CD14-positive monocyte (primary cell): ENCODE measurements at regions not wholly inside any gene's neighbourhood (a gene's known extent, or its start where the extent isn't known, plus 50 kb on each side); places are given as distances from the start of the nearest gene placed in this dataset.

ENCODE experiments used
- DNase-seq, 3 donors: peaks; one replicate each; pipeline ENCODE4 v3.0.0-alpha.2; 2011 to 2022
- H2AFZ ChIP-seq: 2 replicates; pipeline ENCODE4 v1.6.0; 2012; ENCODE audit warnings: mild to moderate bottlenecking, low read depth, low read length, inconsistent platforms; ENCODE audit not compliant: insufficient read depth, poor library complexity, severe bottlenecking
- H3K27ac ChIP-seq, 2 donors: 1 replicate in 1 of 2; 2 replicates in 1 of 2; pipeline ENCODE4 v1.5.1; 2012 to 2013; ENCODE audit warnings: low read length in 2 of 2, control low read depth in 1 of 2, inconsistent platforms in 1 of 2, low read depth in 1 of 2, mild to moderate bottlenecking in 1 of 2
- H3K27me3 ChIP-seq, 2 donors: one replicate each; pipeline versions ENCODE4 v1.6.0 to v1.6.1; 2011 to 2013; ENCODE audit warnings: low read length in 2 of 2; ENCODE audit not compliant: control insufficient read depth in 2 of 2, insufficient read depth in 2 of 2
- H3K36me3 ChIP-seq, 2 donors: replicated peaks in 1 of 2; 1 replicate in 1 of 2; 2 replicates in 1 of 2; pipeline versions ENCODE4 v1.5.1 to v1.6.1; 2012 to 2013; ENCODE audit warnings: low read length in 2 of 2, control low read depth in 1 of 2, inconsistent platforms in 1 of 2, mild to moderate bottlenecking in 1 of 2; ENCODE audit not compliant: insufficient read depth in 2 of 2, control insufficient read depth in 1 of 2
- H3K4me1 ChIP-seq, 2 donors: 1 replicate in 1 of 2; 2 replicates in 1 of 2; pipeline versions ENCODE4 v1.5.1 to v1.6.1; 2012 to 2013; ENCODE audit warnings: low read length in 2 of 2, control low read depth in 1 of 2, inconsistent platforms in 1 of 2, mild to moderate bottlenecking in 1 of 2, moderate library complexity in 1 of 2; ENCODE audit not compliant: insufficient read depth in 2 of 2, control insufficient read depth in 1 of 2
- H3K4me2 ChIP-seq: replicated peaks from 2 replicates; pipeline ENCODE3; 2012; ENCODE audit warnings: low read length, moderate library complexity, mild to moderate bottlenecking; ENCODE audit not compliant: poor library complexity, severe bottlenecking; ENCODE audit errors: extremely low read depth
- H3K4me3 ChIP-seq, 3 experiments: fragments of 200-600 bp in 1 of 3; sonication (generic) in 1 of 3; replicated peaks in 1 of 3; 1 replicate in 2 of 3; 2 replicates in 1 of 3; pipeline ENCODE4 v1.5.1; 2011 to 2013; ENCODE audit warnings: low read length in 3 of 3, mild to moderate bottlenecking in 3 of 3, control low read depth in 2 of 3, low read depth in 2 of 3, inconsistent platforms in 1 of 3, moderate library complexity in 1 of 3
- H3K79me2 ChIP-seq: 2 replicates; pipeline ENCODE4 v1.6.0; 2012; ENCODE audit warnings: mild to moderate bottlenecking, control low read depth, inconsistent platforms, low read length, moderate library complexity; ENCODE audit not compliant: insufficient read depth
- H3K9ac ChIP-seq: 2 replicates; pipeline ENCODE4 v1.6.0; 2017; ENCODE audit warnings: low read length, mild to moderate bottlenecking; ENCODE audit not compliant: insufficient read depth, poor library complexity, severe bottlenecking
- H3K9me3 ChIP-seq, 2 donors: replicated peaks in 1 of 2; 1 replicate in 1 of 2; 2 replicates in 1 of 2; pipeline versions ENCODE4 v1.5.1 to v1.6.1; 2012 to 2013; ENCODE audit warnings: low read length in 2 of 2, control low read depth in 1 of 2; ENCODE audit not compliant: control insufficient read depth in 1 of 2, insufficient read depth in 1 of 2
- H4K20me1 ChIP-seq: 2 replicates; pipeline ENCODE4 v1.6.0; 2012; ENCODE audit warnings: mild to moderate bottlenecking, low read length, control low read depth, moderate library complexity; ENCODE audit not compliant: insufficient read depth
- H3K27ac Mint-ChIP-seq, 7 donors: one replicate each; pipeline ENCODE4 v1.8.0; 2020; ENCODE audit warnings: mild to moderate bottlenecking in 7 of 7, mixed read lengths in 7 of 7, moderate library complexity in 6 of 7, inconsistent platforms in 2 of 7
- H3K27me3 Mint-ChIP-seq, 3 donors: one replicate each; pipeline ENCODE4 v1.8.0; 2021 to 2022; ENCODE audit warnings: low read depth in 3 of 3, mild to moderate bottlenecking in 3 of 3, mixed read lengths in 3 of 3, moderate library complexity in 3 of 3, inconsistent platforms in 1 of 3
- H3K36me3 Mint-ChIP-seq, 2 donors: one replicate each; pipeline ENCODE4 v1.8.0; 2020; ENCODE audit warnings: mixed read lengths in 2 of 2, inconsistent platforms in 1 of 2, mild to moderate bottlenecking in 1 of 2
- H3K4me1 Mint-ChIP-seq: one replicate; pipeline ENCODE4 v1.8.0; 2020; ENCODE audit warnings: mild to moderate bottlenecking, mixed read lengths
- H3K4me3 Mint-ChIP-seq, 2 donors: one replicate each; pipeline ENCODE4 v1.8.0; 2020; ENCODE audit warnings: mild to moderate bottlenecking in 2 of 2, mixed read lengths in 2 of 2, moderate library complexity in 1 of 2
- H3K9me3 Mint-ChIP-seq, 7 donors: one replicate each; pipeline ENCODE4 v1.8.0; 2020 to 2022; ENCODE audit warnings: mixed read lengths in 7 of 7, mild to moderate bottlenecking in 6 of 7, moderate library complexity in 6 of 7, inconsistent platforms in 2 of 7
- WGBS: methylation state at CpG from one replicate; pipeline ENCODE4 v1.1.5; 2013; ENCODE audit warnings: missing lambda C conversion rate; ENCODE audit not compliant: insufficient coverage; 5-methylcytosine and 5-hydroxymethylcytosine counted together
- intact Hi-C, 2 donors: fragments of 100-400 bp; cut with micrococcal nuclease; formaldehyde crosslinking; loops; one replicate each; pipeline versions ENCODE4 v1.15.0 to v1.15.1; 2023
- TF ChIP-seq, protein P1 (sequence below): fragments of 200-600 bp; IDR thresholded peaks from one replicate; pipeline ENCODE4 v1.8.0; 2022; ENCODE audit warnings: antibody characterized with exemption, mild to moderate bottlenecking

DNA sequence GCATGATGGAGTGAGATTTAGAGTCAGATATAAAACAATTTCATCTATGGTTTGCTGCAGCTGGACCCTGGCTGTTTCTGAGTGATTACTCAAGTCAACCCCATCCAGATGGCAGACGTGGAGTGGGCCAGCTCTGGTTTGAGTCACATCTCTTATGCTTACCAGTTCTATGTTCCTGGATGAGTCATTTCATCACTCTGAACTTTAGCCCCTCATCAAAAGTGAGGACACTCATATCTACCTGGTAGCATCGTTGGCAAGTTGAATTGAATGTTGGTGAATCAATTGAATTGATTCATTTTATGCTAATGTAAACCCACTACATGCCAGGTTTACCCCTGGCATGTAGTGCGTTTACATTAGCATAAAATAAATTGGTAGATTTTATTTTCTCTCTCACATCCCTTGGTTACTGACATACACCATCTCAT, 176.4 kb downstream of the FGF18 start:
- H3K9me3 Mint-ChIP-seq: peaks cover 0 to 1% (median 0%) of the 10 kb centered on the region in 7 donors
- peaks cover 0 to 7% (median 2%) of the 10 kb centered on the region in 3 donors for H3K27me3 Mint-ChIP-seq
- Histone ChIP-seq H3K9ac (no peak overlapping the region), H3K4me3 (no peak overlapping the region), H4K20me1 (no peaks in the 10 kb centered on the region), H2AFZ (no peak overlapping the region), H3K36me3 (no peaks in the 10 kb centered on the region), H3K4me2 (no peak overlapping the region), H3K27me3 (no peaks in the 10 kb centered on the region), H3K27ac (no peak overlapping the region), H3K4me1 (peaks cover 8 to 10% of the 10 kb centered on the region in 2 donors), H3K79me2 (no peaks in the 10 kb centered on the region), H3K9me3 (no peaks in the 10 kb centered on the region)
- no peak for DNase-seq
- no peak overlapping the region for H3K4me3 Mint-ChIP-seq
- H3K27ac Mint-ChIP-seq: no peak overlapping the region
- WGBS: 11% methylated on average over 1 of the region's 3 CpGs
- peaks cover 19% of the 10 kb centered on the region for H3K4me1 Mint-ChIP-seq
- TF ChIP-seq, protein P1, sequence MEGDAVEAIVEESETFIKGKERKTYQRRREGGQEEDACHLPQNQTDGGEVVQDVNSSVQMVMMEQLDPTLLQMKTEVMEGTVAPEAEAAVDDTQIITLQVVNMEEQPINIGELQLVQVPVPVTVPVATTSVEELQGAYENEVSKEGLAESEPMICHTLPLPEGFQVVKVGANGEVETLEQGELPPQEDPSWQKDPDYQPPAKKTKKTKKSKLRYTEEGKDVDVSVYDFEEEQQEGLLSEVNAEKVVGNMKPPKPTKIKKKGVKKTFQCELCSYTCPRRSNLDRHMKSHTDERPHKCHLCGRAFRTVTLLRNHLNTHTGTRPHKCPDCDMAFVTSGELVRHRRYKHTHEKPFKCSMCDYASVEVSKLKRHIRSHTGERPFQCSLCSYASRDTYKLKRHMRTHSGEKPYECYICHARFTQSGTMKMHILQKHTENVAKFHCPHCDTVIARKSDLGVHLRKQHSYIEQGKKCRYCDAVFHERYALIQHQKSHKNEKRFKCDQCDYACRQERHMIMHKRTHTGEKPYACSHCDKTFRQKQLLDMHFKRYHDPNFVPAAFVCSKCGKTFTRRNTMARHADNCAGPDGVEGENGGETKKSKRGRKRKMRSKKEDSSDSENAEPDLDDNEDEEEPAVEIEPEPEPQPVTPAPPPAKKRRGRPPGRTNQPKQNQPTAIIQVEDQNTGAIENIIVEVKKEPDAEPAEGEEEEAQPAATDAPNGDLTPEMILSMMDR: no peak
- no peaks in the 10 kb centered on the region for H3K36me3 Mint-ChIP-seq
- intact Hi-C loops: no loop called here

DNA sequence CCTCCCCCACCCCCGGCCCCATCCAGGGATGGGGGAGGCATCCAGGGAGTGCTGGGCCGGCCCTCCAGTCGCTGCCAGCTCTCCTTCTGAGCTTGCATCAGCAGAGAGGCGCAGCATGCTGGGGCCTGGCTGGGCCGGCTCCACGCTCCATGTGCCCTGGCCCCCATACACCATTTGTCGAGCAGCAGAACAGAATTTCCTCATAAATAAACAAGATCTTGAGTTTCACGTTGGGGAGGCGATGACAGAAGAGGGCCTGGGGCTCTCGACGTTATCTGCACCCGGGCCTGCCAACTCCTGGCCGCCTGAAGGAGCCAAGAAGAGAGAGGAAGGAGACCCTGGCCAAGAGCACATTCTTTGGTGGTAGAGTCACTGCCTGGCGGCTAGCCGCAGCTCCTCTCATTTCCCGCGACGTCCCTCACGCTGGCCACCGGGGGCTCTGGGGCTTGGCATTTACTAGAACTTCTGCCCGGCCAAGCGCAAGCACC, 177.0 kb downstream of the FGF18 start:
- WGBS: 96% methylated on average over 19 of the region's 22 CpGs
- H3K4me3 ChIP-seq: no peak overlapping the region
- Mint-ChIP-seq H3K9me3 (peaks cover 0 to 1% (median 0%) of the 10 kb centered on the region in 7 donors), H3K4me1 (peaks cover 25% of the 10 kb centered on the region), H3K27ac (no peak overlapping the region), H3K27me3 (peaks cover 0 to 7% (median 3%) of the 10 kb centered on the region in 3 donors), H3K36me3 (no peaks in the 10 kb centered on the region), H3K4me3 (no peak overlapping the region)
- no peak for DNase-seq
- no peaks in the 10 kb centered on the region for H4K20me1 ChIP-seq
- intact Hi-C loops: no loop called here
- no peak overlapping the region for H3K4me2 ChIP-seq
- TF ChIP-seq, protein P1: no peak
- no peaks in the 10 kb centered on the region for H3K9me3 ChIP-seq
- H3K9ac ChIP-seq: no peak overlapping the region
- no peaks in the 10 kb centered on the region for H3K27me3 ChIP-seq
- H3K79me2 ChIP-seq: no peaks in the 10 kb centered on the region
- no peaks in the 10 kb centered on the region for H3K36me3 ChIP-seq
- no peak overlapping the region for H3K27ac ChIP-seq
- peaks cover 14 to 16% of the 10 kb centered on the region in 2 donors for H3K4me1 ChIP-seq
- no peak overlapping the region for H2AFZ ChIP-seq
